ENCODE measurements at regions not wholly inside any gene's neighbourhood (a gene's known extent, or its start where the extent isn't known, plus 50 kb on each side); places are given as distances from the start of the nearest gene placed in this dataset.

DNA sequence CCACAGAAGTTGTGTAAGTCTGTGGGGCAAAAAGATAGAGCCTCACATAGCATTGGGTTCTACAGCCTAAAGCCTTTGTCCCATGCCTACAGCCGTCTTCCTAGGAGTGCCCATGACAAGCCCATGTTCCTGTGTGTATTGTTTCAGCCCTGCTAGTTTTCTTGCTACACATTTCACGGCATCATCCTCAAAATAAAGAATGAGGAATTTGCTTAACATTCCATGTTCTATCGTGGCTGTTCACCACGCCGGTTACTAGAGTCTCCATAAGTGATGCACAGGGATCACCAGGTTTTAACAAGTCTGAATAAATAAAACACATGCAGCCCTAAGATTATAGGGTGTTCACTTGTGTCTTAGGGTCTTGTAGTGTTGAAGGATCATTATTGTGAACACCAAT lies 87.4 kb upstream of the NGF start:
- H3K4me3 ChIP-seq (ENCODE audit: low read depth, low read length), result no peak overlapping the region
- DNase-seq (ENCODE audit: low read depth), result no peak
- TF ChIP-seq, protein P1, sequence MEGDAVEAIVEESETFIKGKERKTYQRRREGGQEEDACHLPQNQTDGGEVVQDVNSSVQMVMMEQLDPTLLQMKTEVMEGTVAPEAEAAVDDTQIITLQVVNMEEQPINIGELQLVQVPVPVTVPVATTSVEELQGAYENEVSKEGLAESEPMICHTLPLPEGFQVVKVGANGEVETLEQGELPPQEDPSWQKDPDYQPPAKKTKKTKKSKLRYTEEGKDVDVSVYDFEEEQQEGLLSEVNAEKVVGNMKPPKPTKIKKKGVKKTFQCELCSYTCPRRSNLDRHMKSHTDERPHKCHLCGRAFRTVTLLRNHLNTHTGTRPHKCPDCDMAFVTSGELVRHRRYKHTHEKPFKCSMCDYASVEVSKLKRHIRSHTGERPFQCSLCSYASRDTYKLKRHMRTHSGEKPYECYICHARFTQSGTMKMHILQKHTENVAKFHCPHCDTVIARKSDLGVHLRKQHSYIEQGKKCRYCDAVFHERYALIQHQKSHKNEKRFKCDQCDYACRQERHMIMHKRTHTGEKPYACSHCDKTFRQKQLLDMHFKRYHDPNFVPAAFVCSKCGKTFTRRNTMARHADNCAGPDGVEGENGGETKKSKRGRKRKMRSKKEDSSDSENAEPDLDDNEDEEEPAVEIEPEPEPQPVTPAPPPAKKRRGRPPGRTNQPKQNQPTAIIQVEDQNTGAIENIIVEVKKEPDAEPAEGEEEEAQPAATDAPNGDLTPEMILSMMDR (conservative IDR thresholded peaks at IDR 0.05; ENCODE audit: low read depth, low read length), result no peak

- TF ChIP-seq, protein P1 (conservative IDR thresholded peaks at IDR 0.05; ENCODE audit: low read depth, low read length), result no peak
- DNase-seq (ENCODE audit: low read depth), result peak; percentile 31
- no peak overlapping the region for H3K4me3 ChIP-seq (ENCODE audit: low read depth, low read length)
Observed at GRCh38 chr1:115423776-115424175, 85.7 kb upstream of the NGF start.

GRCh38 chr1:115419571-115419970 lies 81.5 kb upstream of the NGF start:
- no peak for DNase-seq (ENCODE audit: low read depth)
- H3K4me3 ChIP-seq (ENCODE audit: low read depth, low read length), result no peak overlapping the region
- TF ChIP-seq, protein P1 (conservative IDR thresholded peaks at IDR 0.05; ENCODE audit: low read depth, low read length), result no peak

DNA sequence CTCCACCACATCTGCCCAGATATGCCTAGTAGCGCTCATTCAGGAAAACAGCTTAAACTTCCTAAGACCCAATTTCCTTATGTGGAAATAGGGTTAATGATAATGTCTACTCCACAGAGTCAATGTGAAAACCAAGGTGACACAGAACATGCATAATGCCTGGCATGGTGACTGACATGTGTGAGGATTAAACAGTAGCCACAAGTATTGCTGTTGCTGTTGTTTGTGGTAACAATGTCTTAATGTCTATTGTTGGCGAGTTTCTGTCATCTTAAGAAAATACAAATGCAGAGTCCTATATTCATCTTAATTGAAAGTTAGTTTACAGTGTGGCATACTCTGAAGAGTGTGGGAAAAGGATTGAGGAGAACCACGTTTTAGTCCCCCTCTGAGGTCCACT lies 75.6 kb upstream of the NGF start:
- TF ChIP-seq, protein P1 (conservative IDR thresholded peaks at IDR 0.05; ENCODE audit: low read depth, low read length), result no peak
- no peak overlapping the region for H3K4me3 ChIP-seq (ENCODE audit: low read depth, low read length)
- DNase-seq (ENCODE audit: low read depth), result no peak

- TF ChIP-seq, protein P1 (conservative IDR thresholded peaks at IDR 0.05; ENCODE audit: low read depth, low read length), result no peak
- no peak overlapping the region for H3K4me3 ChIP-seq (ENCODE audit: low read depth, low read length)
- DNase-seq (ENCODE audit: low read depth), result no peak
Observed at GRCh38 chr1:115413208-115413607, 75.2 kb upstream of the NGF start.

DNA sequence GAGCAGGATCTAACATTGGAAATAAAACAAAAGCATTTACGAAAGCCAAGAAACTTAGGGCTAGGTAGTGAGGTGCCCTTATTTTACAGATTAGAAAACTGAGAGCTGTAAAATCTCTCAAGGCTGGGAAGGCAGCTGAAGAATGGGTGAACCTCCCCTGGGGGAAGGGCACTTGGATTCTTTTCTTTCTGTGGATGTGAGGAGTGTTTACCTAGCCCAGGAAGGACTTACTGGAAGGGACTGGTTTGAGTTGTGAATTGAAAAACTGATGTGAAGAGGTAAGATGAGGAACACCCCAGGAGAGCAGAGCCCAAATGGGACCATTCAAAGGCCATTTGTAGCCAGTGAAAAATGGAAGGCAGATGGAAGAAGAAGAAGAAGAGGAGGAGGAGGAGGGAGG lies 74.7 kb upstream of the NGF start:
- no peak overlapping the region for H3K4me3 ChIP-seq (ENCODE audit: low read depth, low read length)
- TF ChIP-seq, protein P1 (conservative IDR thresholded peaks at IDR 0.05; ENCODE audit: low read depth, low read length), result no peak
- DNase-seq (ENCODE audit: low read depth), result no peak

- TF ChIP-seq, protein P1 (conservative IDR thresholded peaks at IDR 0.05; ENCODE audit: low read depth, low read length), result no peak
- H3K4me3 ChIP-seq (ENCODE audit: low read depth, low read length), result no peak overlapping the region
- no peak for DNase-seq (ENCODE audit: low read depth)
Observed at GRCh38 chr1:115412286-115412685, 74.2 kb upstream of the NGF start.

Data from choroid plexus epithelial cell (primary cell).